HCEC 1CT (cell line): ENCODE measurements at regions not wholly inside any gene's neighbourhood (a gene's known extent, or its start where the extent isn't known, plus 50 kb on each side); places are given as distances from the start of the nearest gene placed in this dataset.

Experiments
- DNase-seq: peaks from one replicate; pipeline ENCODE4 v3.0.0-alpha.2; 2017

- no peak for DNase-seq
These were observed 124.7 kb upstream of the WNT4 start for GRCh38 chr1:22267413-22268175.

GRCh38 chr1:22268327-22268726, 125.4 kb upstream of the WNT4 start:
- no peak for DNase-seq

GRCh38 chr1:22271847-22272801, 129.2 kb upstream of the WNT4 start:
- DNase-seq: no peak

- DNase-seq: no peak
These were observed 131.1 kb upstream of the WNT4 start for GRCh38 chr1:22273686-22274681.

GRCh38 chr1:22275167-22275566, 132.3 kb upstream of the WNT4 start:
- no peak for DNase-seq

GRCh38 chr1:22275626-22276395, 132.9 kb upstream of the WNT4 start:
- DNase-seq: peak; percentile 39

- DNase-seq: no peak
These were observed 133.5 kb upstream of the WNT4 start for GRCh38 chr1:22276396-22276748.

GRCh38 chr1:22277662-22278061, 134.8 kb upstream of the WNT4 start:
- no peak for DNase-seq

- DNase-seq: no peak
These were observed 136.8 kb upstream of the WNT4 start for GRCh38 chr1:22279735-22280134.

- no peak for DNase-seq
These were observed 137.6 kb upstream of the WNT4 start for GRCh38 chr1:22280526-22280925.

- DNase-seq: no peak
These were observed 138.8 kb upstream of the WNT4 start for GRCh38 chr1:22281521-22282363.

GRCh38 chr1:22282364-22282995, 139.6 kb upstream of the WNT4 start:
- DNase-seq: no peak

- DNase-seq: no peak
These were observed 140.7 kb upstream of the WNT4 start for GRCh38 chr1:22283596-22283995.

GRCh38 chr1:22284236-22284635, 141.3 kb upstream of the WNT4 start:
- no peak for DNase-seq

- no peak for DNase-seq
These were observed 142.1 kb upstream of the WNT4 start for GRCh38 chr1:22284906-22285548.

GRCh38 chr1:22285549-22286396, 142.9 kb upstream of the WNT4 start:
- DNase-seq: no peak

GRCh38 chr1:22286491-22286890, 143.6 kb upstream of the WNT4 start:
- DNase-seq: no peak

GRCh38 chr1:22287273-22287672, 144.4 kb upstream of the WNT4 start:
- DNase-seq: no peak

- DNase-seq: no peak
These were observed 145.1 kb upstream of the WNT4 start for GRCh38 chr1:22287946-22288520.
